HS-5 (cell line): ENCODE measurements at regions not wholly inside any gene's neighbourhood (a gene's known extent, or its start where the extent isn't known, plus 50 kb on each side); places are given as distances from the start of the nearest gene placed in this dataset.
"Not testable (repeated sequence)": the region's sequence is repeated elsewhere in the genome, so short reads cannot be mapped to it uniquely, and the experiment has no call there.

Experiments used
- DNase-seq: peaks from one replicate; pipeline ENCODE4 v3.0.0-alpha.2; 2012; ENCODE audit warnings: low read depth

GRCh38 chr2:58768715-58769080 is 527.6 kb upstream of the FANCL start:
- DNase-seq: no peak

- no peak for DNase-seq
Observed at GRCh38 chr2:58767828-58768714, 526.9 kb upstream of the FANCL start.

GRCh38 chr2:58764338-58765104 is 523.4 kb upstream of the FANCL start:
- DNase-seq: no peak

- peak; percentile 39 for DNase-seq
Observed at GRCh38 chr2:58762176-58762781, 521.2 kb upstream of the FANCL start.

- no peak for DNase-seq
Observed at GRCh38 chr2:58757971-58758370, 516.8 kb upstream of the FANCL start.

- no peak for DNase-seq
Observed at GRCh38 chr2:58756336-58756735, 515.2 kb upstream of the FANCL start.

GRCh38 chr2:58752507-58752906 is 511.4 kb upstream of the FANCL start:
- DNase-seq: not testable (repeated sequence)

GRCh38 chr2:58751676-58752075 is 510.6 kb upstream of the FANCL start:
- DNase-seq: not testable (repeated sequence)

- DNase-seq: no peak
Observed at GRCh38 chr2:58749041-58749440, 507.9 kb upstream of the FANCL start.

- DNase-seq: not testable (repeated sequence)
Observed at GRCh38 chr2:58745334-58745733, 504.2 kb upstream of the FANCL start.

- DNase-seq: no peak
Observed at GRCh38 chr2:58740426-58740825, 499.3 kb upstream of the FANCL start.

GRCh38 chr2:58739033-58739432 is 497.9 kb upstream of the FANCL start:
- DNase-seq: no peak

- DNase-seq: peak; percentile 30
Observed at GRCh38 chr2:58734365-58734764, 493.2 kb upstream of the FANCL start.

- DNase-seq: no peak
Observed at GRCh38 chr2:58732999-58733398, 491.9 kb upstream of the FANCL start.

- DNase-seq: no peak
Observed at GRCh38 chr2:58731488-58731869, 490.4 kb upstream of the FANCL start.

GRCh38 chr2:58730764-58731487 is 489.8 kb upstream of the FANCL start:
- no peak for DNase-seq

GRCh38 chr2:58727981-58728656 is 487.0 kb upstream of the FANCL start:
- DNase-seq: no peak

- no peak for DNase-seq
Observed at GRCh38 chr2:58721912-58722591, 480.9 kb upstream of the FANCL start.

GRCh38 chr2:58720770-58721697 is 479.9 kb upstream of the FANCL start:
- DNase-seq: no peak
